ENCODE measurements at regions not wholly inside any gene's neighbourhood (a gene's known extent, or its start where the extent isn't known, plus 50 kb on each side); places are given as distances from the start of the nearest gene placed in this dataset.

DNA sequence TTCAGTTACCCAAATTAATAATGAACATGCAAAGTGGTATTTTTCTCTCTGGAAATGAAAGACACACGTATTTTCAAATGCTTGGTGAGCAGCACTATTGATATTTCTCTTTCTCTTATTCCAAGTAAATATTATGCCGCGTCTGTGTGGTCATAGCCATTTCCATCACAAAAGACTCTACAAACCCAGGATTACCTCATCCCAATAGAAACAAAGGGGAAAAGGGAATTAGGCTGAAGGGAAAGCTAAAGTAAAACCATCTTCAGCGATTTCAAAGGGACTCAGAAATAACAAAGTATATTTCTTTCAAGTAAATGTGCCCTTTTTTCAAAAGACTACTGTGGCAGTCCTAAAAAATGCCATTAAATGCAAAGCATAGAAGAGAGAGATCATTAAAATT is 62.0 kb upstream of the FST start:
- Mint-ChIP-seq H3K4me1 (peaks cover 19% of the 10 kb centered on the region), H3K9me3 (peaks cover 8% of the 10 kb centered on the region), H3K36me3 (ENCODE audit: low read depth) (no peaks in the 10 kb centered on the region), H3K27me3 (ENCODE audit: low read depth) (peaks cover 3% of the 10 kb centered on the region), H3K27ac (no peak overlapping the region), H3K4me3 (no peak overlapping the region)
- TF ChIP-seq, protein P1, sequence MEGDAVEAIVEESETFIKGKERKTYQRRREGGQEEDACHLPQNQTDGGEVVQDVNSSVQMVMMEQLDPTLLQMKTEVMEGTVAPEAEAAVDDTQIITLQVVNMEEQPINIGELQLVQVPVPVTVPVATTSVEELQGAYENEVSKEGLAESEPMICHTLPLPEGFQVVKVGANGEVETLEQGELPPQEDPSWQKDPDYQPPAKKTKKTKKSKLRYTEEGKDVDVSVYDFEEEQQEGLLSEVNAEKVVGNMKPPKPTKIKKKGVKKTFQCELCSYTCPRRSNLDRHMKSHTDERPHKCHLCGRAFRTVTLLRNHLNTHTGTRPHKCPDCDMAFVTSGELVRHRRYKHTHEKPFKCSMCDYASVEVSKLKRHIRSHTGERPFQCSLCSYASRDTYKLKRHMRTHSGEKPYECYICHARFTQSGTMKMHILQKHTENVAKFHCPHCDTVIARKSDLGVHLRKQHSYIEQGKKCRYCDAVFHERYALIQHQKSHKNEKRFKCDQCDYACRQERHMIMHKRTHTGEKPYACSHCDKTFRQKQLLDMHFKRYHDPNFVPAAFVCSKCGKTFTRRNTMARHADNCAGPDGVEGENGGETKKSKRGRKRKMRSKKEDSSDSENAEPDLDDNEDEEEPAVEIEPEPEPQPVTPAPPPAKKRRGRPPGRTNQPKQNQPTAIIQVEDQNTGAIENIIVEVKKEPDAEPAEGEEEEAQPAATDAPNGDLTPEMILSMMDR (IDR thresholded peaks at IDR 0.05; ENCODE audit: unreplicated experiment in 3 of 3): no peak

GRCh38 chr5:53418826-53419658 is 61.4 kb upstream of the FST start:
- TF ChIP-seq, protein P1 (IDR thresholded peaks at IDR 0.05; ENCODE audit: unreplicated experiment in 3 of 3): no peak
- Mint-ChIP-seq H3K4me1 (peaks cover 24% of the 10 kb centered on the region), H3K27ac (no peak overlapping the region), H3K4me3 (no peak overlapping the region), H3K36me3 (ENCODE audit: low read depth) (no peaks in the 10 kb centered on the region), H3K9me3 (peaks cover 5% of the 10 kb centered on the region), H3K27me3 (ENCODE audit: low read depth) (peaks cover 3% of the 10 kb centered on the region)

- no peaks in the 10 kb centered on the region for H3K9me3 Mint-ChIP-seq
- TF ChIP-seq, protein P1 (IDR thresholded peaks at IDR 0.05; ENCODE audit: unreplicated experiment in 3 of 3): no peak
- no peaks in the 10 kb centered on the region for H3K36me3 Mint-ChIP-seq (ENCODE audit: low read depth)
- peaks cover 56% of the 10 kb centered on the region for H3K4me1 Mint-ChIP-seq
- peak overlapping the region; percentile 51 to 82 (median 68) for H3K27ac Mint-ChIP-seq
- H3K4me3 Mint-ChIP-seq: peak overlapping the region in 1 of 3 experiments; percentile 14
- H3K27me3 Mint-ChIP-seq (ENCODE audit: low read depth): peaks cover 3% of the 10 kb centered on the region
Measured at GRCh38 chr5:53422539-53422938, 57.9 kb upstream of the FST start.

- Mint-ChIP-seq H3K27me3 (ENCODE audit: low read depth) (peaks cover 3% of the 10 kb centered on the region), H3K27ac (peak overlapping the region; percentile 45 to 82 (median 66)), H3K9me3 (no peaks in the 10 kb centered on the region), H3K36me3 (ENCODE audit: low read depth) (no peaks in the 10 kb centered on the region), H3K4me3 (peak overlapping the region in 1 of 3 experiments; percentile 8), H3K4me1 (peaks cover 56% of the 10 kb centered on the region)
- TF ChIP-seq, protein P1 (IDR thresholded peaks at IDR 0.05; ENCODE audit: unreplicated experiment in 3 of 3): no peak
Measured at GRCh38 chr5:53423724-53424123, 56.7 kb upstream of the FST start.

DNA sequence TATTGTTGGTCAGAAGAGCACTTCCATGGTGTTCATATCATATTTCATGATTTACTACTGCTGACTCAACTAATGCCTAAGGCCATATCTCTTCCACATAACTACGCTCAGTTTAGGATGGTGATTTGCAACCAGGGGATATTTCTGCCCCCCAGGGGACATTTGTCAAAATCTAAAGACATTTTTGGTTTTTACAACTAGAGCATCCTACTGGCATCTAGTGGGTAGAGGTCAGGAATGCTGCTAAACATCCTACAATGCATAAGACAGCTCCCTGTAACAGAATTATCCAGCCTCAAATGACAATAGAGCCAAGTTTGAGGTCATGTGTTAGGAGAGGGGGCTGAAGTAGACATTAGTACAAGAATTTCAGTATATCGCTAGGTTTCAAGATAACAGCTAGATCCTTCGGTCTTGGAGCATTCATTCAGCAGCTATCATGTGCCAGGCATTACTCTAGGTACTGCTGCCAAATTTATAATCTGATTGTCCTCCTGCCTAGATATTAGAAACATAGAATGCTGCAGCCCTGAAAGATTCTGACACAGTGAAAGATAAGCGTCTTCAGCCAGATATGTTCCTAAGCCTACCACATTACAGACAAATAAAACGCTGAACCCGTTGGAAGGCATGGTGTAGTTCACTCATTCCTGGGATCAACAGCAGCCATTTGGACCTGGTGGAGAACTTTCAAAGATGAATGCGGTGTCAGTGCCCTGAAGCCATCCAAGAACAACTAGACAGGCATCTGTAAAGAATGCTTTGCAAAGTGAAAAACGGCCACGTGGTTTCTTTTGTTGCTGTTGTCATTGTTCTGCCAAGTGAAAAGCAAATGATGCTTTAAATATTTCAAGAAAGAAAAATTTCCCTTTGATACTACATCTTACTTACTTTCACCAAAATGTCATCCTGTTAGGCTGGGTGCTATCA is 55.5 kb upstream of the FST start:
- Mint-ChIP-seq H3K4me1 (peaks cover 61% of the 10 kb centered on the region), H3K4me3 (peak overlapping the region in 1 of 3 experiments; percentile 19), H3K9me3 (no peaks in the 10 kb centered on the region), H3K36me3 (ENCODE audit: low read depth) (no peaks in the 10 kb centered on the region), H3K27me3 (ENCODE audit: low read depth) (peaks cover 3% of the 10 kb centered on the region), H3K27ac (peak overlapping the region; percentile 45 to 82 (median 66))
- TF ChIP-seq, protein P1 (IDR thresholded peaks at IDR 0.05; ENCODE audit: unreplicated experiment in 3 of 3): no peak

All from nephron (organoid).